Loucy (cell line): ENCODE measurements at regions not wholly inside any gene's neighbourhood (a gene's known extent, or its start where the extent isn't known, plus 50 kb on each side); places are given as distances from the start of the nearest gene placed in this dataset.

Experiments used
- H2AFZ ChIP-seq: fragments of 200-600 bp; sonication (generic); 2 replicates; pipeline ENCODE4 v1.6.0; 2016; ENCODE audit warnings: antibody characterized with exemption, mild to moderate bottlenecking, low read length, moderate library complexity
- H3F3A ChIP-seq: fragments of 200-600 bp; 2 replicates; pipeline ENCODE4 v1.6.0; 2016; ENCODE audit warnings: antibody characterized with exemption, low read depth, mild to moderate bottlenecking
- H3K27me3 ChIP-seq: fragments of 200-600 bp; sonication (generic); 2 replicates; pipeline ENCODE4 v1.6.1; 2014; ENCODE audit warnings: low read length, mild to moderate bottlenecking; ENCODE audit not compliant: insufficient read depth, poor library complexity, severe bottlenecking
- H3K36me3 ChIP-seq: fragments of 200-600 bp; sonication (generic); 2 replicates; pipeline ENCODE4 v1.6.1; 2016; ENCODE audit warnings: low read length; ENCODE audit not compliant: insufficient read depth
- H3K4me1 ChIP-seq: fragments of 200-600 bp; sonication (generic); 2 replicates; pipeline ENCODE4 v1.5.1; 2014; ENCODE audit warnings: low read length, mild to moderate bottlenecking; ENCODE audit not compliant: insufficient read depth, poor library complexity, severe bottlenecking
- H3K4me2 ChIP-seq: fragments of 200-600 bp; sonication (generic); 2 replicates; pipeline ENCODE4 v1.6.0; 2014; ENCODE audit warnings: antibody characterized with exemption, low read length, low read depth, mild to moderate bottlenecking; ENCODE audit not compliant: poor library complexity, severe bottlenecking
- H3K4me3 ChIP-seq: fragments of 200-600 bp; sonication (generic); 2 replicates; pipeline ENCODE4 v1.5.1; 2014; ENCODE audit warnings: low read length, mild to moderate bottlenecking, mixed read lengths; ENCODE audit not compliant: poor library complexity, severe bottlenecking
- H3K79me2 ChIP-seq: fragments of 200-600 bp; sonication (generic); 2 replicates; pipeline ENCODE4 v1.6.1; 2014; ENCODE audit warnings: low read length; ENCODE audit not compliant: insufficient read depth
- H3K9ac ChIP-seq: fragments of 200-600 bp; sonication (generic); 2 replicates; pipeline ENCODE4 v1.6.0; 2014; ENCODE audit warnings: mild to moderate bottlenecking, low read depth, low read length, moderate library complexity; ENCODE audit not compliant: poor library complexity, severe bottlenecking
- H3K9me2 ChIP-seq: fragments of 200-600 bp; sonication (generic); replicated peaks from 2 replicates; pipeline ENCODE4 v1.6.1; 2016; ENCODE audit warnings: low read depth, low read length, mixed read lengths
- H3K9me3 ChIP-seq: fragments of 200-600 bp; sonication (generic); 2 replicates; pipeline ENCODE4 v1.6.1; 2014; ENCODE audit warnings: mild to moderate bottlenecking, antibody characterized with exemption, low read length, low read depth; ENCODE audit not compliant: insufficient read depth
- H4K20me1 ChIP-seq: fragments of 200-600 bp; sonication (generic); 2 replicates; pipeline ENCODE4 v1.6.0; 2014; ENCODE audit warnings: antibody characterized with exemption, low read length, mild to moderate bottlenecking; ENCODE audit not compliant: insufficient read depth, poor library complexity, severe bottlenecking
- EZH2phosphoT487 ChIP-seq: fragments of 200-600 bp; IDR thresholded peaks from 2 replicates; pipeline ENCODE4 v1.6.1; 2018; ENCODE audit warnings: antibody characterized with exemption, mild to moderate bottlenecking, moderate library complexity, borderline replicate concordance
- TF ChIP-seq, protein P1 (sequence below): fragments of 200-600 bp; sonication (generic); conservative IDR thresholded peaks from 2 replicates; pipeline ENCODE4 v1.5.1; 2014; ENCODE audit warnings: mild to moderate bottlenecking, antibody characterized with exemption, low read length

DNA sequence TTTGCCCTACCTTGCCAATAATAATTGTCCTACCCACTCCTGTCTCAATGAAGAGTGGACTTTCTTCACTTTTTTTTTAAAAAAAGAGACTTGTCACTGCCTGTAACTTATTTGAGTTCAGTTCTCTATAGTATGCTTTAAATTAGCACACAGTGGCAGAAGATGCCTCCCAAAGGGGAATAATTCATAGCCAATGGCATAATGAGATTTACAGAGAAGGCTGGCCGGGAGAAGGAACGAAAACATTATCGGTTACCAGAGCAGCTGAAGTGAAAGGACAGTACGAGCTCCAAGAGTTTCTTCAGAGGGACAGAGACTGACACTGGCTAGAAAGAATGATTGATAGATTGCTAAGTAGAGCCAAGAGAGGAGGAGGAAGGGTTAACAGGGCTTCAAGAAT is 356.3 kb downstream of the EMP1 start:
- Histone ChIP-seq H2AFZ (no peak overlapping the region), H3K4me1 (no peaks in the 10 kb centered on the region), H3K4me3 (no peak overlapping the region), H3K9me2 (no peaks in the 10 kb centered on the region), H3K36me3 (no peaks in the 10 kb centered on the region), H3K79me2 (no peaks in the 10 kb centered on the region), H3K4me2 (no peak overlapping the region), H3K9me3 (no peaks in the 10 kb centered on the region), H3F3A (no peaks in the 10 kb centered on the region), H3K9ac (no peak overlapping the region), H4K20me1 (no peaks in the 10 kb centered on the region), H3K27me3 (peaks cover 3% of the 10 kb centered on the region)
- no peak for TF ChIP-seq EZH2phosphoT487
- TF ChIP-seq, protein P1, sequence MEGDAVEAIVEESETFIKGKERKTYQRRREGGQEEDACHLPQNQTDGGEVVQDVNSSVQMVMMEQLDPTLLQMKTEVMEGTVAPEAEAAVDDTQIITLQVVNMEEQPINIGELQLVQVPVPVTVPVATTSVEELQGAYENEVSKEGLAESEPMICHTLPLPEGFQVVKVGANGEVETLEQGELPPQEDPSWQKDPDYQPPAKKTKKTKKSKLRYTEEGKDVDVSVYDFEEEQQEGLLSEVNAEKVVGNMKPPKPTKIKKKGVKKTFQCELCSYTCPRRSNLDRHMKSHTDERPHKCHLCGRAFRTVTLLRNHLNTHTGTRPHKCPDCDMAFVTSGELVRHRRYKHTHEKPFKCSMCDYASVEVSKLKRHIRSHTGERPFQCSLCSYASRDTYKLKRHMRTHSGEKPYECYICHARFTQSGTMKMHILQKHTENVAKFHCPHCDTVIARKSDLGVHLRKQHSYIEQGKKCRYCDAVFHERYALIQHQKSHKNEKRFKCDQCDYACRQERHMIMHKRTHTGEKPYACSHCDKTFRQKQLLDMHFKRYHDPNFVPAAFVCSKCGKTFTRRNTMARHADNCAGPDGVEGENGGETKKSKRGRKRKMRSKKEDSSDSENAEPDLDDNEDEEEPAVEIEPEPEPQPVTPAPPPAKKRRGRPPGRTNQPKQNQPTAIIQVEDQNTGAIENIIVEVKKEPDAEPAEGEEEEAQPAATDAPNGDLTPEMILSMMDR, result no peak

DNA sequence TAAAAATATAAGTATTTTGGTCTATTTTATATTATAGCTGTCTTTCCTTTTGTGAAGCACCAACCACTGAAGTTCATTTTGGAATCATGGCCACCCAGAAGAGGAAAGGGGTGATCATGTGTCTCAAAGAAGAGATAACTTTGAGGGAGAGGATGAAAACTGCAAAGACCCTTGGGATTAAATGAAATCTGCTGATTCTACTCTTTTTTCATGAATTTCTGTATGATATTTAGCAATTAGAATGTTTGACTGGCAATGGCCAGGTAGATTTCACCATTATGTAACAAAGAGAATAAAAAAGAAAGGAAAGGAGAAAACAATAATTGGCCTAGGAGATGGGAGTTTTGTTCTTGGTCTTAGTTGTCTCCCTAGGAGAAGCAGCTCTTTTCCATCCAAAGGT is 350.8 kb downstream of the EMP1 start:
- no peak overlapping the region for H3K4me2 ChIP-seq
- TF ChIP-seq EZH2phosphoT487, result no peak
- TF ChIP-seq, protein P1, result no peak
- no peaks in the 10 kb centered on the region for H3K9me3 ChIP-seq
- H3K9ac ChIP-seq, result no peak overlapping the region
- peaks cover 12% of the 10 kb centered on the region for H3K27me3 ChIP-seq
- no peak overlapping the region for H2AFZ ChIP-seq
- H3K79me2 ChIP-seq, result no peaks in the 10 kb centered on the region
- no peaks in the 10 kb centered on the region for H3K36me3 ChIP-seq
- no peaks in the 10 kb centered on the region for H3K4me1 ChIP-seq
- H3K9me2 ChIP-seq, result no peaks in the 10 kb centered on the region
- H4K20me1 ChIP-seq, result no peaks in the 10 kb centered on the region
- no peaks in the 10 kb centered on the region for H3F3A ChIP-seq
- H3K4me3 ChIP-seq, result no peak overlapping the region

DNA sequence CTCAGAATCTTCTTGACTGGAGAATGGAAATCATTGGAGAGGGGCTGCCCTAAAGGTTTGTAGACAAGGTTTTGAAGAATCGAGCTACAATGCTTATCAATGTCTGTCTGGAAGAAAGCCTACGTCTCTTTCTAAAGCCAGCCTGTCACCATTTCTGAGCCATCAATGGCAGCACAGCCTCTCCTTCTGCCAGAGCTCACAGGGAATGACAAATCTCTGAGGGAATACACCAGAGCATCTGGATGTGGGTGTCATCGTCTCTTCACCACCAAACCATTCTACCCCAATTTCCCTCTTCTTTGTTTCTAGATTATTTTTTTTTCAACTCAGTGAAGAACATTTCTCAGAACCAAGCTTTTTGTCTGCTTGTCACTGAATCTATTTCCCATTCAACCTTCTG is 349.7 kb downstream of the EMP1 start:
- no peaks in the 10 kb centered on the region for H3K36me3 ChIP-seq
- peaks cover 12% of the 10 kb centered on the region for H3K27me3 ChIP-seq
- no peaks in the 10 kb centered on the region for H3K9me3 ChIP-seq

More for the DNA sequence above, 349.7 kb downstream of the EMP1 start:
- no peaks in the 10 kb centered on the region for H3K9me2 ChIP-seq
- H3K4me1 ChIP-seq, result no peaks in the 10 kb centered on the region
- TF ChIP-seq EZH2phosphoT487, result no peak
- TF ChIP-seq, protein P1, result no peak
- no peak overlapping the region for H3K4me2 ChIP-seq
- H3K79me2 ChIP-seq, result no peaks in the 10 kb centered on the region
- H2AFZ ChIP-seq, result no peak overlapping the region
- no peak overlapping the region for H3K4me3 ChIP-seq
- no peak overlapping the region for H3K9ac ChIP-seq
- no peaks in the 10 kb centered on the region for H4K20me1 ChIP-seq
- H3F3A ChIP-seq, result no peaks in the 10 kb centered on the region
